GM12873 (cell line): ENCODE measurements at regions not wholly inside any gene's neighbourhood (a gene's known extent, or its start where the extent isn't known, plus 50 kb on each side); places are given as distances from the start of the nearest gene placed in this dataset.

Experiments
- CTCF ChIP-seq: IDR thresholded peaks from 2 replicates; pipeline ENCODE4 v1.5.1; 2012; ENCODE audit warnings: low read depth, mild to moderate bottlenecking, moderate library complexity, low read length, control low read depth; ENCODE audit not compliant: insufficient read depth; ENCODE audit errors: missing control alignments

- TF ChIP-seq CTCF: no peak
Observed at GRCh38 chr2:217099561-217099960, 239.7 kb upstream of the TNP1 start.

- TF ChIP-seq CTCF: no peak
Observed at GRCh38 chr2:217098435-217098834, 238.6 kb upstream of the TNP1 start.

GRCh38 chr2:217097346-217097745, 237.5 kb upstream of the TNP1 start:
- TF ChIP-seq CTCF: no peak

- no peak for TF ChIP-seq CTCF
Observed at GRCh38 chr2:217096474-217097225, 236.8 kb upstream of the TNP1 start.

GRCh38 chr2:217095511-217096205, 235.8 kb upstream of the TNP1 start:
- no peak for TF ChIP-seq CTCF

- TF ChIP-seq CTCF: no peak
Observed at GRCh38 chr2:217092710-217093379, 233.0 kb upstream of the TNP1 start.

GRCh38 chr2:217091531-217091930, 231.7 kb upstream of the TNP1 start:
- TF ChIP-seq CTCF: no peak
